Immature natural killer cell (primary cell): ENCODE measurements at regions not wholly inside any gene's neighbourhood (a gene's known extent, or its start where the extent isn't known, plus 50 kb on each side); places are given as distances from the start of the nearest gene placed in this dataset.

ENCODE experiments used
- DNase-seq, 3 donors: peaks; one replicate each; pipeline ENCODE4 v3.0.0; 2022; ENCODE audit warnings: mixed read lengths in 1 of 3
- H3K27ac Mint-ChIP-seq, 6 donors: one replicate each; pipeline ENCODE4 v1.8.0; 2020; ENCODE audit warnings: mixed read lengths in 6 of 6, mild to moderate bottlenecking in 5 of 6, inconsistent platforms in 4 of 6, moderate library complexity in 3 of 6
- H3K27me3 Mint-ChIP-seq, 3 donors: one replicate each; pipeline ENCODE4 v1.8.0; 2020 to 2021; ENCODE audit warnings: low read depth in 3 of 3, mild to moderate bottlenecking in 3 of 3, mixed read lengths in 3 of 3, moderate library complexity in 3 of 3, inconsistent platforms in 1 of 3
- H3K36me3 Mint-ChIP-seq, 3 donors: one replicate each; pipeline ENCODE4 v1.8.0; 2020; ENCODE audit warnings: mixed read lengths in 3 of 3, inconsistent platforms in 2 of 3, mild to moderate bottlenecking in 2 of 3
- H3K4me1 Mint-ChIP-seq, 2 donors: one replicate each; pipeline ENCODE4 v1.8.0; 2020; ENCODE audit warnings: inconsistent platforms in 2 of 2, mild to moderate bottlenecking in 2 of 2, mixed read lengths in 2 of 2, moderate library complexity in 1 of 2
- H3K4me3 Mint-ChIP-seq, 5 donors: one replicate each; pipeline ENCODE4 v1.8.0; 2020; ENCODE audit warnings: mild to moderate bottlenecking in 5 of 5, mixed read lengths in 5 of 5, inconsistent platforms in 3 of 5, moderate library complexity in 3 of 5
- H3K9me3 Mint-ChIP-seq, 6 donors: one replicate each; pipeline ENCODE4 v1.8.0; 2020; ENCODE audit warnings: mild to moderate bottlenecking in 6 of 6, mixed read lengths in 6 of 6, inconsistent platforms in 4 of 6, moderate library complexity in 3 of 6

- Mint-ChIP-seq H3K4me3 (no peak overlapping the region), H3K36me3 (no peaks in the 10 kb centered on the region), H3K4me1 (no peaks in the 10 kb centered on the region), H3K27me3 (peaks cover 5 to 12% (median 8%) of the 10 kb centered on the region in 3 donors), H3K9me3 (no peaks in the 10 kb centered on the region), H3K27ac (no peak overlapping the region)
- no peak for DNase-seq
Observed at GRCh38 chr5:133712562-133712961, 100.2 kb upstream of the FSTL4 start.

GRCh38 chr5:133709209-133709725 lies 96.9 kb upstream of the FSTL4 start:
- H3K36me3 Mint-ChIP-seq: no peaks in the 10 kb centered on the region
- H3K9me3 Mint-ChIP-seq: no peaks in the 10 kb centered on the region
- H3K4me3 Mint-ChIP-seq: no peak overlapping the region

GRCh38 chr5:133708331-133708850 lies 96.0 kb upstream of the FSTL4 start:
- Mint-ChIP-seq H3K36me3 (no peaks in the 10 kb centered on the region), H3K27me3 (peaks cover 2 to 13% (median 8%) of the 10 kb centered on the region in 3 donors), H3K4me3 (no peak overlapping the region), H3K9me3 (no peaks in the 10 kb centered on the region), H3K27ac (no peak overlapping the region), H3K4me1 (no peaks in the 10 kb centered on the region)
- DNase-seq: no peak

More at GRCh38 chr5:133709209-133709725, 96.9 kb upstream of the FSTL4 start:
- no peak for DNase-seq
- H3K27me3 Mint-ChIP-seq: peaks cover 3 to 13% (median 8%) of the 10 kb centered on the region in 3 donors
- no peak overlapping the region for H3K27ac Mint-ChIP-seq
- H3K4me1 Mint-ChIP-seq: no peaks in the 10 kb centered on the region

GRCh38 chr5:133707629-133708028 lies 95.3 kb upstream of the FSTL4 start:
- Mint-ChIP-seq H3K27ac (no peak overlapping the region), H3K4me1 (no peaks in the 10 kb centered on the region), H3K27me3 (peaks cover 4 to 13% (median 7%) of the 10 kb centered on the region in 3 donors), H3K36me3 (no peaks in the 10 kb centered on the region), H3K9me3 (no peaks in the 10 kb centered on the region), H3K4me3 (no peak overlapping the region)
- no peak for DNase-seq

- H3K27me3 Mint-ChIP-seq: peaks cover 2 to 15% (median 7%) of the 10 kb centered on the region in 3 donors
- DNase-seq: no peak
- no peak overlapping the region for H3K4me3 Mint-ChIP-seq
Observed at GRCh38 chr5:133706506-133707430, 94.4 kb upstream of the FSTL4 start.

GRCh38 chr5:133705331-133705730 lies 93.0 kb upstream of the FSTL4 start:
- no peaks in the 10 kb centered on the region for H3K4me1 Mint-ChIP-seq
- H3K27me3 Mint-ChIP-seq: peaks cover 2 to 14% (median 9%) of the 10 kb centered on the region in 3 donors
- no peak overlapping the region for H3K27ac Mint-ChIP-seq
- H3K36me3 Mint-ChIP-seq: no peaks in the 10 kb centered on the region
- no peak overlapping the region for H3K4me3 Mint-ChIP-seq
- H3K9me3 Mint-ChIP-seq: no peaks in the 10 kb centered on the region
- DNase-seq: no peak

More at GRCh38 chr5:133706506-133707430, 94.4 kb upstream of the FSTL4 start:
- Mint-ChIP-seq H3K4me1 (no peaks in the 10 kb centered on the region), H3K36me3 (no peaks in the 10 kb centered on the region), H3K9me3 (no peaks in the 10 kb centered on the region), H3K27ac (no peak overlapping the region)

- no peak overlapping the region for H3K4me3 Mint-ChIP-seq
- H3K27ac Mint-ChIP-seq: no peak overlapping the region
- H3K27me3 Mint-ChIP-seq: peaks cover 2 to 14% (median 6%) of the 10 kb centered on the region in 3 donors
- peaks cover 0 to 2% (median 0%) of the 10 kb centered on the region in 6 donors for H3K9me3 Mint-ChIP-seq
- no peaks in the 10 kb centered on the region for H3K36me3 Mint-ChIP-seq
- DNase-seq: no peak
- no peaks in the 10 kb centered on the region for H3K4me1 Mint-ChIP-seq
Observed at GRCh38 chr5:133704411-133704810, 92.1 kb upstream of the FSTL4 start.

GRCh38 chr5:133703935-133704334 lies 91.6 kb upstream of the FSTL4 start:
- H3K27me3 Mint-ChIP-seq: peaks cover 2 to 13% (median 4%) of the 10 kb centered on the region in 3 donors
- no peak for DNase-seq
- H3K4me3 Mint-ChIP-seq: no peak overlapping the region
- peaks cover 0 to 2% (median 0%) of the 10 kb centered on the region in 6 donors for H3K9me3 Mint-ChIP-seq
- H3K4me1 Mint-ChIP-seq: no peaks in the 10 kb centered on the region
- H3K36me3 Mint-ChIP-seq: no peaks in the 10 kb centered on the region
- no peak overlapping the region for H3K27ac Mint-ChIP-seq

GRCh38 chr5:133702791-133703770 lies 90.7 kb upstream of the FSTL4 start:
- Mint-ChIP-seq H3K36me3 (no peaks in the 10 kb centered on the region), H3K9me3 (peaks cover 0 to 2% (median 0%) of the 10 kb centered on the region in 6 donors), H3K27ac (no peak overlapping the region), H3K4me3 (no peak overlapping the region), H3K4me1 (no peaks in the 10 kb centered on the region), H3K27me3 (peaks cover 2 to 10% (median 6%) of the 10 kb centered on the region in 3 donors)
- no peak for DNase-seq

- Mint-ChIP-seq H3K36me3 (no peaks in the 10 kb centered on the region), H3K9me3 (peaks cover 0 to 2% (median 0%) of the 10 kb centered on the region in 6 donors), H3K27ac (no peak overlapping the region), H3K4me1 (no peaks in the 10 kb centered on the region), H3K4me3 (no peak overlapping the region), H3K27me3 (peaks cover 2 to 10% (median 6%) of the 10 kb centered on the region in 3 donors)
- no peak for DNase-seq
Observed at GRCh38 chr5:133701871-133702270, 89.5 kb upstream of the FSTL4 start.

- DNase-seq: no peak
- Mint-ChIP-seq H3K27me3 (peaks cover 2 to 10% (median 7%) of the 10 kb centered on the region in 3 donors), H3K4me3 (no peak overlapping the region), H3K27ac (no peak overlapping the region), H3K9me3 (peaks cover 0 to 2% (median 0%) of the 10 kb centered on the region in 6 donors), H3K36me3 (no peaks in the 10 kb centered on the region), H3K4me1 (peaks cover 0 to 2% of the 10 kb centered on the region in 2 donors)
Observed at GRCh38 chr5:133700251-133700650, 87.9 kb upstream of the FSTL4 start.

GRCh38 chr5:133698646-133699526 lies 86.5 kb upstream of the FSTL4 start:
- Mint-ChIP-seq H3K27me3 (peaks cover 4 to 10% (median 7%) of the 10 kb centered on the region in 3 donors), H3K36me3 (no peaks in the 10 kb centered on the region), H3K4me3 (no peak overlapping the region), H3K9me3 (peaks cover 0 to 2% (median 0%) of the 10 kb centered on the region in 6 donors), H3K4me1 (peaks cover 4 to 14% of the 10 kb centered on the region in 2 donors), H3K27ac (no peak overlapping the region)
- no peak for DNase-seq

GRCh38 chr5:133698259-133698554 lies 85.9 kb upstream of the FSTL4 start:
- H3K4me1 Mint-ChIP-seq: peaks cover 4 to 14% of the 10 kb centered on the region in 2 donors
- peaks cover 4 to 10% (median 7%) of the 10 kb centered on the region in 3 donors for H3K27me3 Mint-ChIP-seq
- H3K4me3 Mint-ChIP-seq: no peak overlapping the region
- no peak overlapping the region for H3K27ac Mint-ChIP-seq
- peaks cover 0 to 2% (median 0%) of the 10 kb centered on the region in 6 donors for H3K9me3 Mint-ChIP-seq
- no peak for DNase-seq
- H3K36me3 Mint-ChIP-seq: no peaks in the 10 kb centered on the region
